ENCODE measurements at regions not wholly inside any gene's neighbourhood (a gene's known extent, or its start where the extent isn't known, plus 50 kb on each side); places are given as distances from the start of the nearest gene placed in this dataset.

- Mint-ChIP-seq H3K27me3 (peaks cover 15% of the 10 kb centered on the region), H3K9me3 (no peaks in the 10 kb centered on the region), H3K4me1 (no peaks in the 10 kb centered on the region), H3K36me3 (no peaks in the 10 kb centered on the region), H3K4me3 (no peak overlapping the region), H3K27ac (no peak overlapping the region)
Observed at GRCh38 chr5:124642151-124642550, 104.3 kb downstream of the ZNF608 start.

GRCh38 chr5:124641154-124641792 is 105.2 kb downstream of the ZNF608 start:
- Mint-ChIP-seq H3K27me3 (peaks cover 13% of the 10 kb centered on the region), H3K27ac (no peak overlapping the region), H3K9me3 (no peaks in the 10 kb centered on the region), H3K36me3 (no peaks in the 10 kb centered on the region), H3K4me3 (no peak overlapping the region), H3K4me1 (no peaks in the 10 kb centered on the region)

- Mint-ChIP-seq H3K4me1 (no peaks in the 10 kb centered on the region), H3K27ac (no peak overlapping the region), H3K4me3 (no peak overlapping the region), H3K9me3 (no peaks in the 10 kb centered on the region), H3K36me3 (no peaks in the 10 kb centered on the region), H3K27me3 (peaks cover 10% of the 10 kb centered on the region)
Observed at GRCh38 chr5:124639095-124639665, 107.3 kb downstream of the ZNF608 start.

GRCh38 chr5:124637011-124637410 is 109.4 kb downstream of the ZNF608 start:
- Mint-ChIP-seq H3K4me3 (no peak overlapping the region), H3K4me1 (no peaks in the 10 kb centered on the region), H3K27me3 (peaks cover 3% of the 10 kb centered on the region), H3K27ac (no peak overlapping the region), H3K36me3 (no peaks in the 10 kb centered on the region), H3K9me3 (no peaks in the 10 kb centered on the region)

GRCh38 chr5:124634741-124635323 is 111.6 kb downstream of the ZNF608 start:
- H3K9me3 Mint-ChIP-seq, result no peaks in the 10 kb centered on the region
- no peaks in the 10 kb centered on the region for H3K36me3 Mint-ChIP-seq
- no peak overlapping the region for H3K27ac Mint-ChIP-seq
- H3K27me3 Mint-ChIP-seq, result no peaks in the 10 kb centered on the region
- H3K4me1 Mint-ChIP-seq, result no peaks in the 10 kb centered on the region
- H3K4me3 Mint-ChIP-seq, result no peak overlapping the region

GRCh38 chr5:124634228-124634739 is 112.2 kb downstream of the ZNF608 start:
- Mint-ChIP-seq H3K27me3 (no peaks in the 10 kb centered on the region), H3K27ac (no peak overlapping the region), H3K36me3 (no peaks in the 10 kb centered on the region), H3K4me3 (no peak overlapping the region), H3K9me3 (no peaks in the 10 kb centered on the region), H3K4me1 (no peaks in the 10 kb centered on the region)

GRCh38 chr5:124633209-124633608 is 113.2 kb downstream of the ZNF608 start:
- H3K27me3 Mint-ChIP-seq, result no peaks in the 10 kb centered on the region
- no peak overlapping the region for H3K27ac Mint-ChIP-seq
- no peak overlapping the region for H3K4me3 Mint-ChIP-seq
- no peaks in the 10 kb centered on the region for H3K36me3 Mint-ChIP-seq
- no peaks in the 10 kb centered on the region for H3K4me1 Mint-ChIP-seq
- H3K9me3 Mint-ChIP-seq, result no peaks in the 10 kb centered on the region

- Mint-ChIP-seq H3K4me3 (no peak overlapping the region), H3K27me3 (no peaks in the 10 kb centered on the region), H3K27ac (no peak overlapping the region), H3K9me3 (no peaks in the 10 kb centered on the region), H3K36me3 (no peaks in the 10 kb centered on the region), H3K4me1 (no peaks in the 10 kb centered on the region)
Observed at GRCh38 chr5:124631874-124632550, 114.4 kb downstream of the ZNF608 start.

- H3K27me3 Mint-ChIP-seq, result peaks cover 2% of the 10 kb centered on the region
- no peak overlapping the region for H3K4me3 Mint-ChIP-seq
- no peaks in the 10 kb centered on the region for H3K36me3 Mint-ChIP-seq
- no peak overlapping the region for H3K27ac Mint-ChIP-seq
- H3K4me1 Mint-ChIP-seq, result no peaks in the 10 kb centered on the region
- no peaks in the 10 kb centered on the region for H3K9me3 Mint-ChIP-seq
Observed at GRCh38 chr5:124630767-124631704, 115.4 kb downstream of the ZNF608 start.

GRCh38 chr5:124628721-124629596 is 117.5 kb downstream of the ZNF608 start:
- Mint-ChIP-seq H3K27me3 (peaks cover 3% of the 10 kb centered on the region), H3K4me3 (no peak overlapping the region), H3K36me3 (no peaks in the 10 kb centered on the region), H3K27ac (no peak overlapping the region), H3K4me1 (no peaks in the 10 kb centered on the region), H3K9me3 (no peaks in the 10 kb centered on the region)

- Mint-ChIP-seq H3K4me3 (no peak overlapping the region), H3K9me3 (no peaks in the 10 kb centered on the region), H3K27ac (no peak overlapping the region), H3K27me3 (peaks cover 3% of the 10 kb centered on the region), H3K36me3 (no peaks in the 10 kb centered on the region), H3K4me1 (no peaks in the 10 kb centered on the region)
Observed at GRCh38 chr5:124627815-124628595, 118.4 kb downstream of the ZNF608 start.

GRCh38 chr5:124626053-124626452 is 120.4 kb downstream of the ZNF608 start:
- Mint-ChIP-seq H3K27me3 (peaks cover 3% of the 10 kb centered on the region), H3K27ac (no peak overlapping the region), H3K4me3 (no peak overlapping the region), H3K9me3 (no peaks in the 10 kb centered on the region), H3K4me1 (no peaks in the 10 kb centered on the region), H3K36me3 (no peaks in the 10 kb centered on the region)

GRCh38 chr5:124623265-124623664 is 123.2 kb downstream of the ZNF608 start:
- peaks cover 3% of the 10 kb centered on the region for H3K27me3 Mint-ChIP-seq
- no peak overlapping the region for H3K27ac Mint-ChIP-seq
- no peaks in the 10 kb centered on the region for H3K36me3 Mint-ChIP-seq
- no peaks in the 10 kb centered on the region for H3K9me3 Mint-ChIP-seq
- H3K4me3 Mint-ChIP-seq, result no peak overlapping the region
- no peaks in the 10 kb centered on the region for H3K4me1 Mint-ChIP-seq

GRCh38 chr5:124622851-124623250 is 123.6 kb downstream of the ZNF608 start:
- Mint-ChIP-seq H3K9me3 (no peaks in the 10 kb centered on the region), H3K36me3 (no peaks in the 10 kb centered on the region), H3K27me3 (peaks cover 3% of the 10 kb centered on the region), H3K4me3 (no peak overlapping the region), H3K4me1 (no peaks in the 10 kb centered on the region), H3K27ac (no peak overlapping the region)

Data from activated naive CD4-positive, alpha-beta T cell treated with anti-CD3 and anti-CD28 coated beads, Interleukin-2, amount 50 U/mL, for 24 hours (primary cell).